ENCODE measurements at regions not wholly inside any gene's neighbourhood (a gene's known extent, or its start where the extent isn't known, plus 50 kb on each side); places are given as distances from the start of the nearest gene placed in this dataset.

GRCh38 chr5:124663101-124663506, 83.3 kb downstream of the ZNF608 start:
- no peak for DNase-seq

- no peak for DNase-seq
Measured at GRCh38 chr5:124662181-124662781, 84.2 kb downstream of the ZNF608 start.

DNA sequence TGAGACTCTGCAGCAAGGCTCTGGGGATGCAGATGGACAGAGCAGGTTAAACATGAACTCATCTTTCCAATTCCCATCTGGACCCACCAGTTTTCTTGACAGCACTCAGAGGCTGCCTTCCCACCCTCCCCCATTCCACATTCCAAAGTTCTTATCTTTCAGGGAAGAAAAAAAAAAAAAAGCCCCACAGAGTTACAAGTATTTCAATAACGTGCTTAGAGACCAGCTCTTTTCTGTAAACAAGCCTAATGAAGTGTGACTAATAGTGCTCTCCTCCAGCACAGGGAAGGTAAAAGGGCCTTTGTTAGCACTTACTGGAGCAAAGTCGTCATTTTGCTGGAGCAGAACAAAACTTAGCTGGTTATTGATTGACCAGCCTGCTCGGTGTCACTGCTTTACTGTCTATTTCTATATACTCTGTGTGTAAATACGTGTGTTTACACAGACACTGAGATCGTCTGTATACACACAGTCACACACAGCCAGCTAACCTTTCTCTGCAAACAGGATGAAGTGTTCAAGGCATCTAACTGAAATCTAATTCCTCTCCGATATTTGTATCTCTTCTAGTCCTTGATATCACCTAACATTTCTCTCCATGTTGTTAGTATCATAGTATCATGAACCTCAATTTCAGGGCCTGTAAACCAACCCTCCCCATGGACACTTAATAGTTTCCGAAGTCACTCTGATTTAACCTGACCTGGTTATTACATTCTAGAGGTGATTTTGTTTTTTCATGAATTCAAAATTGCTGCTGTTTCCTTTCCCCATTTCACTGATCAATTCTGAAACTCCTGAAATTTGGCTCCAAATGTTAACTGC, 84.9 kb downstream of the ZNF608 start:
- DNase-seq: no peak

DNA sequence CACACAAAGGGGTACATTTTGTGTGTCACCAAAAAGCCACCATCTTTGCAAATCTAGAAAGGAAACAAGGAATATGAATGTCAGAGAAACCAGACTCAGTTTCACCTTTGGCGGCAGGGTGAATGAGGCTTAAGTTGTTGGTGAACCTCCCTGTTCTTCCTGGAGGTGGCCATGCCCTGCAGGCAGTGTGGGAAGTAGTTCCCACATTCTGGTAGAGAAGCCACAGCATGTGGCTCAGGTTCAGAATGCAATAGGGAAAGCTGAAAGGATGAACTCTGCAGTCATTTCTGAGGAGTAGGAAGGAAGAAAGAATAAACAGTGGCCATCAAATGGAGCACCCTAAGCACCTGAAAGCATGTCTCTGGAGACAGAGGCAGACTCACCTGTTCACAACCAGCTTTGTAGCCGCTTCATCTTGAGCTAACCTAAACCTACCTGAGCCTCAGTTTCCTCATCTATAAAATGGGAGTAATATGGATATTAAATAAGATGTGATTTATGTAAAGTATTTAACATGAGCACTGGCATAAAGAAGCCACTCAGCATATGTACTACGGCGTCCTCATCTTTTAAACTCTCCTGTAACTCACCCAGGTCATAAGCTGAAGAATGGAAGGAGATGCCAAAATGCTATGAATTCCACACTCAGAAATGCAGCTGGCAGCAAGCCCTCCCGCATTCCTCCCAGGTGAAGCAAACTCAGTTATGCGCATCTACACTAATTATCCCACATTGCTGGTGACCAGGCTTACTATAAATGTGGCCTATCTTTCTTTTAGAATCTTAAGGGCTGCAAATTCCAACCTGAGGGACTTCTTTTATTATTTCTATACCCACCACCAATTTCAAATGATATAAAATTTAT, 86.0 kb downstream of the ZNF608 start:
- no peak for DNase-seq

DNA sequence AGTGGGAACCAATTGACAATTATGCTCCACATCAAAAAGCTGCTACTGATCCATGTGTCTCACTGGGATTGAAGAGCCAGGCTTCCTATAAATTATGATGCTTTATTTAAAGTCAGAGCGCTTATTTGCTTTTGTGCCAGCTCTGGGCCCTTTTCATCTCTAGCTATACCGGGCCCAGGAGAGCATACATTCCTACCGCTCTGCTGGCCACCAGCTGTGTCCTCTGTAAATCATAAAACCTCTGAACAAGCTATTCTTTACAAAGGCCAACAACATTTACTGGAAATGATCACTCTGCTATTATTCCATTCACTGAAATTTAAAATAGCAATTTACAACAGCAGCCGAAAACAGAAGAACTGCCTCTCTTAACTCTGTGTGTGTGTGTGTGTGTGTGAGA, 86.6 kb downstream of the ZNF608 start:
- DNase-seq: no peak

- no peak for DNase-seq
Measured at GRCh38 chr5:124658867-124659557, 87.4 kb downstream of the ZNF608 start.

- no peak for DNase-seq
Measured at GRCh38 chr5:124655921-124656511, 90.4 kb downstream of the ZNF608 start.

DNA sequence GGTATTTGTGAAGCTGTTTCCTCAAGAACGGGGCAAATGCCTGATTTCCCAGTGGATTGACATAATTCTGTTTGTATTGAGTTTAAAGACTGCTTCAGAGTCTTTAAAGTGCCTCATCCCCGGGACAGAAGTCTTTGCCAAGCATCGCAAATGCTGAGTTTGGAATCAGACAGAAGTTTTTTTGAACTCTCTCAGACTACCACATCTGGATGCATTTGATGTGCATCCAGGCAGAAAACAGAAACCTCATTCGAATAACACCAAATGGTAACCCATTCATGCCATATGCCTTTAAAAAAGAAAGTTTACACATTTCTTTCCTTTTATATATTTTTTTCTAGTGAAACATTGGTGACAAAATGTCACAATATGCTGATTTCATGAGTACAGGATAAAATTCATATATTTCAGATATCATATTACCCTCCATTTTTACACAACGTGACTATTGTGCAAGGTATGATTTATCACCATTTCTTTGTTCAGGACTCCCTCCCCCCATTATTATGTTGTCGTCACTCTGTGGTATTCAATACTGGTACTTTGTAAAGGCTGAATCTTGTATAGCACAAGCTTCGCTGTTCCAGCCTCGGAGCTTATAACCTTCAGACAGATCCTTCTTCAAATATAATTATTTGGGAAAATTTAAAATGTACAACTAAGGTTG, 91.1 kb downstream of the ZNF608 start:
- no peak for DNase-seq

DNA sequence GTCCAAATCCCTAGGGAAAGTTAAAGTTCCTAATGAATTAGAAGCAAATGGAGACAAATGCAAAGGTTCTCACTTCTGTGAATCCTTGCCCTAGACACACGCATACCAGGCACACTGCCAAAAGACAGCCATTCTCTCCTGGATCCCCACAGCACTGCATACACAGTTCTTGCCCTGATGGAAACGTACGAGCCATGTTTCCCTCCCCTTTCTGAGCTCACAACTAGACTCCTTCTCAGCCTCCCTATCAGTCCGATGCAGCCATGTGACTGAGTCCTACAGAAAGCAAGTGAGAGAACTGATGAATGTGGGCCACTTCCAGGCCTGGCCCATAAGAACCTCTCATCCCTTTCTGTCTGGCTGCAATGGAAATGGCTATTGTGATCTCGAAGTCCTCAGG, 92.0 kb downstream of the ZNF608 start:
- no peak for DNase-seq

DNA sequence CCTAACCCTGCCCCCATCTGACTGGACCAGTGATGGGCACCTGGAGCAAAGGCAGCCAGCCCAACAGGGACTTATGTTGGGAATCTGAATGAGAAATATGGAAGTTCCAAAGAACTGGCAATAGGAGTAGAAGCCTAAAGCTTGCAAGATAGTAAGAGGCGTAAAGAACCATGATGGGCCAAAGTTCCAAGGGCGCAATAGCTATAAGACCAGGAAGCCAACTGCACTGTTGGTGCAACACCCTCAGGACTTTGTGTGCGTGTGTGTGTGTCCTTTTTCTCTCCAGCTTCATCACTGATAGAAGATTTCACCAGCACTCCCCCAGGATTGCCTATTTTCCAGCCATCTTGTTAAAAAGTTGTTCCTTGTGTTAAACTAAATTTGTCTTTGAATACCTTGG, 92.8 kb downstream of the ZNF608 start:
- no peak for DNase-seq

GRCh38 chr5:124652892-124653441, 93.5 kb downstream of the ZNF608 start:
- no peak for DNase-seq

- no peak for DNase-seq
Measured at GRCh38 chr5:124652514-124652819, 94.0 kb downstream of the ZNF608 start.

- no peak for DNase-seq
Measured at GRCh38 chr5:124651663-124652513, 94.6 kb downstream of the ZNF608 start.

GRCh38 chr5:124650951-124651662, 95.3 kb downstream of the ZNF608 start:
- DNase-seq: no peak

GRCh38 chr5:124650147-124650561, 96.3 kb downstream of the ZNF608 start:
- no peak for DNase-seq

DNA sequence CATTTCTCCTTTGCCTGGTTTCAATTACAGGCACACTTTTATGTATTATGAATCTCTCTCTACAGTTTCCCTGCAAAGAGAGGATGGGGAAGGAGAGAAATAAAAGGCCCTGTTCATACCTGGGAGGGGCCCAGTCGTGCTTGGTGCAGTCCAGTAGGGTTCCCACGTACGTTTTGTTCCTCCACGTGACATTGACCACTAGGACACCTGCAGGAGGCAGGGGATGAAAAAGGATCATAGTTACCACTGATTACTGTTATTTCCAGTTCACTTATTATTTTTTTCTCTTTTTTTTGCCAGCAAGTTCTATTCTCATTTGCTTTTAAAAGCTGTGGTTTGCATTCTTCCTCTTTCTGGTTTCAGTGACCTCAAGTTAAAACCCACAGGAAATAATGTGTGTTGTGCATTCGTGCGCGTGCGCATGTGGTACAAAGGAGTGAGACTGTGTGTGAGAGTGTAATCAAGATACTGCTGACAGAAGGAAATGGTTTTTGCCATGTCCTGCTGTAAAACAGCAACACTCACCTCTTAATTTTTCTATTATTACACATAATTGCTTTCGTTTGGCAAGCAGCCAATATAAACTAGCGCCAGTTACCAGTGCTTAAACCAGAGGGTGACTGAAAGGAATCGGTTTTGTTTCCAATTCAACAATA, 96.8 kb downstream of the ZNF608 start:
- DNase-seq: peak; percentile 22 to 44

- DNase-seq: no peak
Measured at GRCh38 chr5:124648902-124649467, 97.5 kb downstream of the ZNF608 start.

GRCh38 chr5:124647352-124647751, 99.1 kb downstream of the ZNF608 start:
- no peak for DNase-seq

GRCh38 chr5:124645396-124645795, 101.0 kb downstream of the ZNF608 start:
- DNase-seq: no peak
